Astrocyte (in vitro differentiated cells and primary cell): ENCODE measurements at regions not wholly inside any gene's neighbourhood (a gene's known extent, or its start where the extent isn't known, plus 50 kb on each side); places are given as distances from the start of the nearest gene placed in this dataset.

Experiments used
- DNase-seq: peaks from one replicate; pipeline ENCODE4 v3.0.0-alpha.2; 2010; ENCODE audit warnings: low read depth
- FAIRE-seq: peaks from 2 replicates; lab custom pipeline; 2011; peaks lifted over from hg19 to GRCh38; lab: Jason Lieb, UNC
- H2AFZ ChIP-seq: 2 replicates; pipeline ENCODE4 v1.6.0; 2012; ENCODE audit warnings: low read depth, low read length, inconsistent platforms
- H3K27ac ChIP-seq: 2 replicates; pipeline ENCODE4 v1.5.1; 2011; ENCODE audit warnings: low read depth, low read length, inconsistent platforms
- H3K27me3 ChIP-seq: 2 replicates; pipeline ENCODE4 v1.6.0; 2011; ENCODE audit warnings: low read length, inconsistent platforms; ENCODE audit not compliant: insufficient read depth
- H3K36me3 ChIP-seq: 2 replicates; pipeline ENCODE4 v1.5.1; 2011; ENCODE audit warnings: low read length, inconsistent platforms; ENCODE audit not compliant: insufficient read depth
- H3K4me1 ChIP-seq: 2 replicates; pipeline ENCODE4 v1.5.1; 2011; ENCODE audit warnings: low read length, inconsistent platforms; ENCODE audit not compliant: insufficient read depth
- H3K4me2 ChIP-seq: 2 replicates; pipeline ENCODE4 v1.6.0; 2012; ENCODE audit warnings: low read length, inconsistent platforms
- H3K4me3 ChIP-seq: 2 replicates; pipeline ENCODE4 v1.5.1; 2011; ENCODE audit warnings: low read depth, mild to moderate bottlenecking, low read length, inconsistent platforms; ENCODE audit not compliant: insufficient read depth
- H3K79me2 ChIP-seq: 2 replicates; pipeline ENCODE4 v1.6.0; 2012; ENCODE audit warnings: mild to moderate bottlenecking, low read length, inconsistent platforms; ENCODE audit not compliant: insufficient read depth
- H3K9ac ChIP-seq: 2 replicates; pipeline ENCODE4 v1.6.0; 2012; ENCODE audit warnings: mild to moderate bottlenecking, low read length, inconsistent platforms
- H3K9me3 ChIP-seq: 2 replicates; pipeline ENCODE4 v1.5.1; 2012; ENCODE audit warnings: low read depth, mild to moderate bottlenecking, low read length, inconsistent platforms; ENCODE audit not compliant: insufficient read depth
- H4K20me1 ChIP-seq: 2 replicates; pipeline ENCODE4 v1.6.0; 2012; ENCODE audit warnings: low read length, inconsistent platforms; ENCODE audit not compliant: insufficient read depth
- H3K27ac Mint-ChIP-seq: one replicate; pipeline ENCODE4 v1.8.0; 2021; ENCODE audit warnings: mild to moderate bottlenecking, mixed read lengths; ENCODE audit not compliant: unreplicated experiment
- H3K27me3 Mint-ChIP-seq: one replicate; pipeline ENCODE4 v1.8.0; 2021; ENCODE audit warnings: low read depth, mixed read lengths; ENCODE audit not compliant: unreplicated experiment
- H3K36me3 Mint-ChIP-seq: one replicate; pipeline ENCODE4 v1.8.0; 2021; ENCODE audit warnings: low read depth, mixed read lengths; ENCODE audit not compliant: unreplicated experiment
- H3K4me1 Mint-ChIP-seq: one replicate; pipeline ENCODE4 v1.8.0; 2021; ENCODE audit warnings: low read depth, mixed read lengths; ENCODE audit not compliant: unreplicated experiment
- H3K4me3 Mint-ChIP-seq: one replicate; pipeline ENCODE4 v1.8.0; 2021; ENCODE audit warnings: mild to moderate bottlenecking, moderate library complexity, mixed read lengths; ENCODE audit not compliant: unreplicated experiment
- H3K9me3 Mint-ChIP-seq: one replicate; pipeline ENCODE4 v1.8.0; 2021; ENCODE audit warnings: mild to moderate bottlenecking, mixed read lengths; ENCODE audit not compliant: unreplicated experiment
- CTCF ChIP-seq: IDR thresholded peaks from 2 replicates; pipeline ENCODE4 v1.5.1; 2011; ENCODE audit warnings: low read depth, mild to moderate bottlenecking, inconsistent platforms, low read length, moderate library complexity; ENCODE audit not compliant: insufficient read depth
- EZH2 ChIP-seq: IDR thresholded peaks from 2 replicates; pipeline ENCODE4 v1.6.1; 2012; ENCODE audit warnings: mild to moderate bottlenecking, low read length, inconsistent platforms; ENCODE audit not compliant: insufficient read depth

GRCh38 chr5:27316271-27316650 lies 277.9 kb upstream of the CDH9 start:
- H3K4me1 ChIP-seq: peaks cover 13% of the 10 kb centered on the region
- TF ChIP-seq CTCF (no peak), EZH2 (no peak)
- H3K9ac ChIP-seq: peak overlapping the region; percentile 75
- Mint-ChIP-seq H3K27me3 (no peaks in the 10 kb centered on the region), H3K36me3 (no peaks in the 10 kb centered on the region), H3K4me3 (peak overlapping the region; percentile 67), H3K4me1 (peaks cover 20% of the 10 kb centered on the region), H3K9me3 (no peaks in the 10 kb centered on the region), H3K27ac (peak overlapping the region; percentile 95)
- DNase-seq: peak; percentile 86
- peak overlapping the region; percentile 72 for H3K4me2 ChIP-seq
- H3K27me3 ChIP-seq: no peaks in the 10 kb centered on the region
- H3K27ac ChIP-seq: peak overlapping the region; percentile 96
- no peak for FAIRE-seq
- no peak overlapping the region for H3K4me3 ChIP-seq
- no peaks in the 10 kb centered on the region for H4K20me1 ChIP-seq
- no peaks in the 10 kb centered on the region for H3K36me3 ChIP-seq
- no peaks in the 10 kb centered on the region for H3K9me3 ChIP-seq
- H3K79me2 ChIP-seq: no peaks in the 10 kb centered on the region
- peak overlapping the region; percentile 59 for H2AFZ ChIP-seq

- Mint-ChIP-seq H3K27me3 (no peaks in the 10 kb centered on the region), H3K4me1 (peaks cover 20% of the 10 kb centered on the region)
- FAIRE-seq: no peak
These were observed 277.2 kb upstream of the CDH9 start for GRCh38 chr5:27315363-27316270.

More at GRCh38 chr5:27315363-27316270, 277.2 kb upstream of the CDH9 start:
- Histone ChIP-seq H3K27me3 (no peaks in the 10 kb centered on the region), H3K9me3 (no peaks in the 10 kb centered on the region), H3K9ac (peak overlapping the region; percentile 75), H4K20me1 (no peaks in the 10 kb centered on the region), H2AFZ (peak overlapping the region; percentile 59), H3K36me3 (no peaks in the 10 kb centered on the region), H3K4me1 (peaks cover 13% of the 10 kb centered on the region), H3K4me2 (peak overlapping the region; percentile 72), H3K27ac (peak overlapping the region; percentile 96), H3K79me2 (no peaks in the 10 kb centered on the region), H3K4me3 (no peak overlapping the region)
- Mint-ChIP-seq H3K36me3 (no peaks in the 10 kb centered on the region), H3K27ac (peak overlapping the region; percentile 95), H3K9me3 (no peaks in the 10 kb centered on the region), H3K4me3 (peak overlapping the region; percentile 67)
- DNase-seq: peak; percentile 81
- TF ChIP-seq CTCF: no peak
- no peak for TF ChIP-seq EZH2
